HEK293 (cell line): ENCODE measurements at regions not wholly inside any gene's neighbourhood (a gene's known extent, or its start where the extent isn't known, plus 50 kb on each side); places are given as distances from the start of the nearest gene placed in this dataset.

Source experiments
- CTCF ChIA-PET: fragments of 350-600 bp; formaldehyde crosslinking; extraction: SDS; loops from one replicate; lab custom pipeline; 2021; ENCODE audit warnings: antibody characterized with exemption; lab: Yijun Ruan, JAX
- POLR2A ChIA-PET: fragments of 300-600 bp; formaldehyde crosslinking; extraction: SDS; loops from one replicate; lab custom pipeline; 2020; ENCODE audit warnings: antibody characterized with exemption, inconsistent platforms; lab: Yijun Ruan, JAX
- H3K27ac ChIP-seq: fragments of 200-500 bp; sonication (Bioruptor generic); 2 replicates; pipeline ENCODE4 v1.5.1; 2014; ENCODE audit warnings: low read depth, low read length, control low read depth, inconsistent platforms; ENCODE audit errors: extremely low read depth
- H3K36me3 ChIP-seq, 2 experiments: fragments of 200-500 bp in 1 of 2; sonication (Bioruptor generic) in 1 of 2; 1 replicate in 1 of 2; 2 replicates in 1 of 2; pipeline ENCODE4 v1.5.1; 2014 to 2017; ENCODE audit warnings: inconsistent platforms in 2 of 2, low read length in 2 of 2; ENCODE audit not compliant: control insufficient read depth in 2 of 2, insufficient read depth in 1 of 2
- H3K4me1 ChIP-seq: fragments of 200-500 bp; sonication (Bioruptor generic); 2 replicates; pipeline ENCODE4 v1.5.1; 2014; ENCODE audit warnings: mild to moderate bottlenecking, low read length, inconsistent platforms; ENCODE audit not compliant: control insufficient read depth, insufficient read depth
- H3K4me3 ChIP-seq: 2 replicates; pipeline ENCODE4 v1.5.1; 2011; ENCODE audit warnings: low read depth, mild to moderate bottlenecking, control low read depth, low read length, moderate library complexity
- H3K9me3 ChIP-seq: fragments of 200-500 bp; sonication (Bioruptor generic); 2 replicates; pipeline ENCODE4 v1.5.1; 2014; ENCODE audit warnings: low read depth, low read length, inconsistent platforms; ENCODE audit not compliant: control insufficient read depth, insufficient read depth
- GLI4 ChIP-seq: fragments of 450-650 bp; formaldehyde crosslinking; IDR thresholded peaks from 2 replicates; pipeline ENCODE4 v1.5.1; 2016; ENCODE audit warnings: missing biosample characterization, missing genetic modification characterization
- IKZF3 ChIP-seq: fragments of 450-650 bp; IDR thresholded peaks from 2 replicates; pipeline ENCODE4 v1.5.0; 2018; ENCODE audit warnings: missing biosample characterization, mild to moderate bottlenecking, missing genetic modification characterization, moderate library complexity
- MEIS1 ChIP-seq: sonication (generic); formaldehyde crosslinking; IDR thresholded peaks from 2 replicates; pipeline ENCODE4 v1.8.1; 2022; ENCODE audit warnings: missing genetic modification reagents, mild to moderate bottlenecking, borderline replicate concordance
- MYNN ChIP-seq: fragments of 450-650 bp; formaldehyde crosslinking; IDR thresholded peaks from 2 replicates; pipeline ENCODE4 v1.5.1; 2016; ENCODE audit warnings: missing biosample characterization, missing genetic modification characterization, borderline replicate concordance
- MZF1 ChIP-seq: fragments of 450-650 bp; formaldehyde crosslinking; IDR thresholded peaks from 2 replicates; pipeline ENCODE4 v1.5.1; 2017; ENCODE audit warnings: missing biosample characterization, missing genetic modification characterization, borderline replicate concordance
- ZBTB7A ChIP-seq: fragments of 450-650 bp; formaldehyde crosslinking; IDR thresholded peaks from 2 replicates; pipeline ENCODE4 v1.5.1; 2016; ENCODE audit warnings: low read depth, missing biosample characterization, missing genetic modification characterization
- ZFP3 ChIP-seq: fragments of 450-650 bp; formaldehyde crosslinking; IDR thresholded peaks from 2 replicates; pipeline ENCODE4 v1.5.1; 2016; ENCODE audit warnings: low read depth, missing biosample characterization, missing genetic modification characterization
- ZNF138 ChIP-seq: fragments of 450-650 bp; formaldehyde crosslinking; IDR thresholded peaks from 2 replicates; pipeline ENCODE4 v1.5.1; 2016; ENCODE audit warnings: missing biosample characterization, missing genetic modification characterization, borderline replicate concordance
- ZNF214 ChIP-seq: fragments of 450-650 bp; formaldehyde crosslinking; IDR thresholded peaks from 2 replicates; pipeline ENCODE4 v1.5.1; 2017; ENCODE audit warnings: missing biosample characterization, mild to moderate bottlenecking, missing genetic modification characterization, borderline replicate concordance
- ZNF24 ChIP-seq: fragments of 450-650 bp; formaldehyde crosslinking; IDR thresholded peaks from 2 replicates; pipeline ENCODE4 v1.5.1; 2016; ENCODE audit warnings: missing biosample characterization, missing genetic modification characterization
- ZNF280D ChIP-seq: fragments of 450-650 bp; formaldehyde crosslinking; IDR thresholded peaks from 2 replicates; pipeline ENCODE4 v1.5.1; 2016; ENCODE audit warnings: missing biosample characterization, missing genetic modification characterization
- ZNF558 ChIP-seq: fragments of 450-650 bp; formaldehyde crosslinking; IDR thresholded peaks from 2 replicates; pipeline ENCODE4 v1.5.1; 2016; ENCODE audit warnings: missing biosample characterization, missing genetic modification characterization
- ZNF600 ChIP-seq: fragments of 450-650 bp; formaldehyde crosslinking; IDR thresholded peaks from 2 replicates; pipeline ENCODE4 v1.5.1; 2016; ENCODE audit warnings: missing biosample characterization, missing genetic modification characterization
- ZNF629 ChIP-seq: fragments of 450-650 bp; formaldehyde crosslinking; IDR thresholded peaks from 2 replicates; pipeline ENCODE4 v1.5.1; 2017; ENCODE audit warnings: missing biosample characterization, missing genetic modification characterization
- ZNF747 ChIP-seq: fragments of 450-650 bp; formaldehyde crosslinking; IDR thresholded peaks from 2 replicates; pipeline ENCODE4 v1.5.1; 2016; ENCODE audit warnings: missing biosample characterization, missing genetic modification characterization
- ZNF837 ChIP-seq: fragments of 450-650 bp; formaldehyde crosslinking; IDR thresholded peaks from 2 replicates; pipeline ENCODE4 v1.5.1; 2016; ENCODE audit warnings: missing biosample characterization, missing genetic modification characterization
- TF ChIP-seq, protein P1 (sequence below): fragments of 450-650 bp; IDR thresholded peaks from 2 replicates; pipeline ENCODE4 v1.5.1; 2018; ENCODE audit warnings: missing biosample characterization, missing genetic modification characterization
- TF ChIP-seq, protein P2 (sequence below): fragments of 450-650 bp; formaldehyde crosslinking; IDR thresholded peaks from 2 replicates; pipeline ENCODE4 v1.5.1; 2016; ENCODE audit warnings: missing biosample characterization, missing genetic modification characterization

DNA sequence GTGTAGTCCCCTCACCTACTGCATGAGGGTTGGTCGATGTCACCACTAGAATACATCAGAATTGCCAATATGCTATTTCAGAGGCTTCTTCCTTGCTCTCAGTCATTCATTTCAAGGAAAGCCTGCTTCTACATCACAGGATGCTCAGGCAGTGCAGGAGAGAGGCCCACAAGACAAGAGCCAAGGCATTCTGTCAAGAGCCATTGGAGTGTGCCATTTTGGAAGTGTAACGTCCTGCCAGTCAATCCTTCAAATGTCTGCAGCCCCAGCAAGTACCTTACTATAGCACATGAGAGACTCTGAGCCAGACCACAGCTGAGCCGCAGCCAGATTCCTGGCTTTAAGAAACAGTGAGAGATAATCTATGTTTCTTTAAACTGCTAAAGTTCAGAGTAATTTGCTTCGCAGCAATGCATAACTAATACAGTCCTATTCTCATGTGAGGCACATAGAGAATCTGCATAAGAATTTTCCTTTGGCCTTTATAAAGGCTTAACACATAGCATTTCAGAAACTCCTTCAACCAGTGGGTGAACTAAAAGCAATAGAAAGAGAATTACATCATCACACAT lies 166.5 kb upstream of the GNAI1 start:
- POLR2A ChIA-PET = no interaction called here
- no peak overlapping the region for H3K27ac ChIP-seq
- H3K36me3 ChIP-seq = no peaks in the 10 kb centered on the region
- TF ChIP-seq GLI4 (no peak), ZFP3 (no peak), ZNF600 (no peak), ZNF837 (tag by site-specific recombination) (no peak), MEIS1 (no peak), ZNF214 (tag by site-specific recombination) (no peak), IKZF3 (tag by site-specific recombination) (no peak)
- CTCF ChIA-PET = interaction anchor here (0.8 kb wide), 1 partner anchor 116 kb away, joined by 3 read pairs; no protein-coding TSS in a partner anchor
- H3K4me3 ChIP-seq = no peak overlapping the region
- H3K4me1 ChIP-seq = no peaks in the 10 kb centered on the region
- H3K9me3 ChIP-seq = no peaks in the 10 kb centered on the region

DNA sequence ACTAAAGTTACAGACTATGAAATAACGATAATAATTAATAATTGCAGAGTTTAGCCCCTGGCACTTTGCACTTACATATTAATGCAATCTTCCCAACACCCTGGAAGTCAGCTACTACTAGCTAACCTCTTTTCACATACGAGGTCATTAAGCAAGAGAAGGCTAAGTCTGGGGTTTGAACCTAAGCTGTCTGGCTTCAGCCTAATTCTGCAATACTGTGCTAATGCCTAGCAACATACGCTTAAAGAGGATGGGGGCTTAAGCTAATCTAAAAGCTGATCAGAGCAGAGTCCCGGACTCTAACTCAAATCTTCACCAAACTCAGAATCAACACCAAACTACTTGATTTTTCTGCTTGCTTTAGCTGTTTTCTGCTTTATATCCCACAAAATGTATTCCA lies 168.7 kb upstream of the GNAI1 start:
- CTCF ChIA-PET = no interaction called here
- TF ChIP-seq ZNF629 (tag by site-specific recombination) (no peak), MZF1 (tag by site-specific recombination) (no peak), ZNF558 (tag by site-specific recombination) (no peak), MYNN (tag by site-specific recombination) (no peak), ZNF138 (tag by site-specific recombination) (no peak), ZNF24 (tag by site-specific recombination) (no peak), ZBTB7A (tag by site-specific recombination) (no peak), ZNF280D (tag by site-specific recombination) (no peak), ZNF747 (tag by site-specific recombination) (no peak)
- TF ChIP-seq, protein P1, sequence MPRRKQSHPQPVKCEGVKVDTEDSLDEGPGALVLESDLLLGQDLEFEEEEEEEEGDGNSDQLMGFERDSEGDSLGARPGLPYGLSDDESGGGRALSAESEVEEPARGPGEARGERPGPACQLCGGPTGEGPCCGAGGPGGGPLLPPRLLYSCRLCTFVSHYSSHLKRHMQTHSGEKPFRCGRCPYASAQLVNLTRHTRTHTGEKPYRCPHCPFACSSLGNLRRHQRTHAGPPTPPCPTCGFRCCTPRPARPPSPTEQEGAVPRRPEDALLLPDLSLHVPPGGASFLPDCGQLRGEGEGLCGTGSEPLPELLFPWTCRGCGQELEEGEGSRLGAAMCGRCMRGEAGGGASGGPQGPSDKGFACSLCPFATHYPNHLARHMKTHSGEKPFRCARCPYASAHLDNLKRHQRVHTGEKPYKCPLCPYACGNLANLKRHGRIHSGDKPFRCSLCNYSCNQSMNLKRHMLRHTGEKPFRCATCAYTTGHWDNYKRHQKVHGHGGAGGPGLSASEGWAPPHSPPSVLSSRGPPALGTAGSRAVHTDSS (tag by site-specific recombination) = no peak
- TF ChIP-seq, protein P2, sequence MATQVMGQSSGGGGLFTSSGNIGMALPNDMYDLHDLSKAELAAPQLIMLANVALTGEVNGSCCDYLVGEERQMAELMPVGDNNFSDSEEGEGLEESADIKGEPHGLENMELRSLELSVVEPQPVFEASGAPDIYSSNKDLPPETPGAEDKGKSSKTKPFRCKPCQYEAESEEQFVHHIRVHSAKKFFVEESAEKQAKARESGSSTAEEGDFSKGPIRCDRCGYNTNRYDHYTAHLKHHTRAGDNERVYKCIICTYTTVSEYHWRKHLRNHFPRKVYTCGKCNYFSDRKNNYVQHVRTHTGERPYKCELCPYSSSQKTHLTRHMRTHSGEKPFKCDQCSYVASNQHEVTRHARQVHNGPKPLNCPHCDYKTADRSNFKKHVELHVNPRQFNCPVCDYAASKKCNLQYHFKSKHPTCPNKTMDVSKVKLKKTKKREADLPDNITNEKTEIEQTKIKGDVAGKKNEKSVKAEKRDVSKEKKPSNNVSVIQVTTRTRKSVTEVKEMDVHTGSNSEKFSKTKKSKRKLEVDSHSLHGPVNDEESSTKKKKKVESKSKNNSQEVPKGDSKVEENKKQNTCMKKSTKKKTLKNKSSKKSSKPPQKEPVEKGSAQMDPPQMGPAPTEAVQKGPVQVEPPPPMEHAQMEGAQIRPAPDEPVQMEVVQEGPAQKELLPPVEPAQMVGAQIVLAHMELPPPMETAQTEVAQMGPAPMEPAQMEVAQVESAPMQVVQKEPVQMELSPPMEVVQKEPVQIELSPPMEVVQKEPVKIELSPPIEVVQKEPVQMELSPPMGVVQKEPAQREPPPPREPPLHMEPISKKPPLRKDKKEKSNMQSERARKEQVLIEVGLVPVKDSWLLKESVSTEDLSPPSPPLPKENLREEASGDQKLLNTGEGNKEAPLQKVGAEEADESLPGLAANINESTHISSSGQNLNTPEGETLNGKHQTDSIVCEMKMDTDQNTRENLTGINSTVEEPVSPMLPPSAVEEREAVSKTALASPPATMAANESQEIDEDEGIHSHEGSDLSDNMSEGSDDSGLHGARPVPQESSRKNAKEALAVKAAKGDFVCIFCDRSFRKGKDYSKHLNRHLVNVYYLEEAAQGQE (tag by site-specific recombination) = no peak
- H3K27ac ChIP-seq = no peak overlapping the region
- H3K36me3 ChIP-seq = no peaks in the 10 kb centered on the region
- no peaks in the 10 kb centered on the region for H3K4me1 ChIP-seq
- H3K4me3 ChIP-seq = no peak overlapping the region
- H3K9me3 ChIP-seq = no peaks in the 10 kb centered on the region
- POLR2A ChIA-PET = no interaction called here
